WTC11 (cell line): ENCODE measurements at regions not wholly inside any gene's neighbourhood (a gene's known extent, or its start where the extent isn't known, plus 50 kb on each side); places are given as distances from the start of the nearest gene placed in this dataset.

Source experiments
- ATAC-seq: fragments of 200-7000 bp; cut with Tn5 transposase; 2 replicates; pipeline ENCODE4 v1.10.0; 2021; ENCODE audit warnings: mild to moderate bottlenecking, moderate library complexity
- CTCF ChIA-PET: fragments of 300-600 bp; sonication (Branson Sonifier 250); formaldehyde crosslinking; loops from one replicate; lab custom pipeline; 2021; ENCODE audit warnings: antibody characterized with exemption; lab: Charles Lee
- POLR2A ChIA-PET: fragments of 350-600 bp; sonication (Branson Sonifier 250); formaldehyde crosslinking; loops from one replicate; lab custom pipeline; 2021; ENCODE audit warnings: antibody characterized with exemption; lab: Charles Lee
- DNase-seq: peaks from one replicate; pipeline ENCODE4 v3.0.0; 2021; ENCODE audit warnings: low spot score
- H3K27ac Mint-ChIP-seq: 2 replicates; pipeline ENCODE4 v1.8.0; 2021; ENCODE audit warnings: mixed read lengths
- H3K27me3 Mint-ChIP-seq: 2 replicates; pipeline ENCODE4 v1.8.0; 2021; ENCODE audit warnings: low read depth, mild to moderate bottlenecking, moderate library complexity, mixed read lengths
- H3K36me3 Mint-ChIP-seq: 2 replicates; pipeline ENCODE4 v1.8.0; 2021; ENCODE audit warnings: mixed read lengths
- H3K4me1 Mint-ChIP-seq: 2 replicates; pipeline ENCODE4 v1.8.0; 2022; ENCODE audit warnings: mixed read lengths
- H3K4me3 Mint-ChIP-seq: 2 replicates; pipeline ENCODE4 v1.8.0; 2021; ENCODE audit warnings: mild to moderate bottlenecking, moderate library complexity, mixed read lengths
- H3K9me3 Mint-ChIP-seq: 2 replicates; pipeline ENCODE4 v1.8.0; 2021; ENCODE audit warnings: mixed read lengths
- ATF2 ChIP-seq: sonication (generic); formaldehyde crosslinking; IDR thresholded peaks from 2 replicates; pipeline ENCODE4 v1.8.1; 2022; ENCODE audit warnings: low read depth, missing genetic modification reagents, borderline replicate concordance
- ATF3 ChIP-seq: sonication (generic); formaldehyde crosslinking; conservative IDR thresholded peaks from 2 replicates; pipeline ENCODE4 v1.8.1; 2022; ENCODE audit warnings: mild to moderate bottlenecking, missing genetic modification reagents
- CBFB ChIP-seq: sonication (generic); formaldehyde crosslinking; IDR thresholded peaks from 2 replicates; pipeline ENCODE4 v1.8.1; 2022; ENCODE audit warnings: mild to moderate bottlenecking, low read depth, missing genetic modification reagents
- E2F5 ChIP-seq: sonication (generic); formaldehyde crosslinking; IDR thresholded peaks from 2 replicates; pipeline ENCODE4 v1.8.1; 2022; ENCODE audit warnings: mild to moderate bottlenecking, moderate library complexity, missing genetic modification reagents
- EMX1 ChIP-seq: fragments of 250-450 bp; sonication (Bioruptor Pico); IDR thresholded peaks from 2 replicates; pipeline ENCODE4 v1.8.0; 2021; ENCODE audit warnings: mild to moderate bottlenecking
- ETV6 ChIP-seq: sonication (generic); formaldehyde crosslinking; IDR thresholded peaks from 2 replicates; pipeline ENCODE4 v1.8.1; 2022; ENCODE audit warnings: mild to moderate bottlenecking, missing genetic modification reagents
- GABPB1 ChIP-seq: sonication (generic); formaldehyde crosslinking; IDR thresholded peaks from 2 replicates; pipeline ENCODE4 v1.8.1; 2023; ENCODE audit warnings: mild to moderate bottlenecking, missing genetic modification reagents
- GTF2I ChIP-seq: fragments of 250-450 bp; sonication (Bioruptor Pico); conservative IDR thresholded peaks from 2 replicates; pipeline ENCODE4 v1.4.0; 2021; ENCODE audit warnings: mild to moderate bottlenecking
- HMGA2 ChIP-seq: fragments of 250-450 bp; sonication (Bioruptor Pico); IDR thresholded peaks from 2 replicates; pipeline ENCODE4 v1.4.0; 2021; ENCODE audit warnings: mild to moderate bottlenecking, moderate library complexity
- HMGXB4 ChIP-seq: sonication (generic); formaldehyde crosslinking; IDR thresholded peaks from 2 replicates; pipeline ENCODE4 v1.8.1; 2023; ENCODE audit warnings: mild to moderate bottlenecking, moderate library complexity, missing genetic modification reagents
- JUN ChIP-seq: sonication (generic); formaldehyde crosslinking; IDR thresholded peaks from 2 replicates; pipeline ENCODE4 v1.8.0; 2023; ENCODE audit warnings: mild to moderate bottlenecking, missing genetic modification reagents
- OVOL2 ChIP-seq: fragments of 250-450 bp; sonication (Bioruptor Pico); IDR thresholded peaks from 2 replicates; pipeline ENCODE4 v1.9.0; 2021; ENCODE audit warnings: mild to moderate bottlenecking, borderline replicate concordance
- TCF7 ChIP-seq: sonication (generic); formaldehyde crosslinking; IDR thresholded peaks from 2 replicates; pipeline ENCODE4 v1.8.0; 2022; ENCODE audit warnings: mild to moderate bottlenecking, low read depth, missing genetic modification reagents, moderate library complexity
- USF2 ChIP-seq: sonication (generic); formaldehyde crosslinking; IDR thresholded peaks from 2 replicates; pipeline ENCODE4 v1.8.1; 2023; ENCODE audit warnings: mild to moderate bottlenecking, missing genetic modification reagents, moderate library complexity
- ZNF121 ChIP-seq: sonication (generic); formaldehyde crosslinking; IDR thresholded peaks from 2 replicates; pipeline ENCODE4 v1.8.0; 2023; ENCODE audit warnings: missing genetic modification reagents
- ZNF425 ChIP-seq: fragments of 250-450 bp; sonication (Bioruptor Pico); conservative IDR thresholded peaks from 2 replicates; pipeline ENCODE4 v1.9.0; 2021; ENCODE audit warnings: mild to moderate bottlenecking
- ZNF532 ChIP-seq: fragments of 250-450 bp; sonication (Bioruptor Pico); IDR thresholded peaks from 2 replicates; pipeline ENCODE4 v1.9.0; 2021; ENCODE audit warnings: mild to moderate bottlenecking, borderline replicate concordance
- ZNF671 ChIP-seq: fragments of 250-450 bp; sonication (Bioruptor Pico); IDR thresholded peaks from 2 replicates; pipeline ENCODE4 v1.8.0; 2021; ENCODE audit warnings: mild to moderate bottlenecking

GRCh38 chr18:56505971-56506370 lies 132.4 kb downstream of the TXNL1 start:
- Mint-ChIP-seq H3K27me3 (peaks cover 3% of the 10 kb centered on the region; the same call in 1 of the 2 replicates), H3K4me1 (peaks cover 23% of the 10 kb centered on the region), H3K9me3 (peaks cover 3% of the 10 kb centered on the region; the same call in 1 of the 2 replicates), H3K4me3 (no peak overlapping the region)
- ATAC-seq (no peak), DNase-seq (no peak)
- CTCF ChIA-PET, result no interaction called here
- TF ChIP-seq EMX1 (no peak), ATF3 (CRISPR knock-in tag) (no peak)
- TF ChIP-seq, all 79 proteins: peak for 0
- POLR2A ChIA-PET, result no interaction called here
- H3K36me3 Mint-ChIP-seq, result 0 out of 2 replicates have a peak, but pooled peaks cover 2% of the 10 kb centered on the region
- no peak overlapping the region for H3K27ac Mint-ChIP-seq

- no peak for TF ChIP-seq JUN
- TF ChIP-seq ZNF671, result no peak
- TF ChIP-seq OVOL2 (CRISPR knock-in tag), result no peak
- TF ChIP-seq GTF2I (CRISPR knock-in tag), result no peak
- TF ChIP-seq ZNF532, result no peak
- TF ChIP-seq E2F5 (CRISPR knock-in tag), result no peak
- TF ChIP-seq ETV6, result no peak
- no peak for TF ChIP-seq HMGXB4 (CRISPR knock-in tag)
- no peak for TF ChIP-seq ZNF425
- no peak for TF ChIP-seq TCF7 (CRISPR knock-in tag)
- no peak for TF ChIP-seq USF2 (CRISPR knock-in tag)
- no peak for TF ChIP-seq HMGA2 (CRISPR knock-in tag)
- no peak for TF ChIP-seq GABPB1 (CRISPR knock-in tag)
- TF ChIP-seq ZNF121 (CRISPR knock-in tag), result no peak
- TF ChIP-seq CBFB (CRISPR knock-in tag), result no peak
- no peak for TF ChIP-seq ATF2 (CRISPR knock-in tag)
- H3K27me3 Mint-ChIP-seq, result no peaks in the 10 kb centered on the region; the same call in 1 of the 2 replicates
Observed at GRCh38 chr18:56505293-56505692, 133.1 kb downstream of the TXNL1 start.

More at GRCh38 chr18:56505293-56505692, 133.1 kb downstream of the TXNL1 start:
- H3K4me1 Mint-ChIP-seq, result peaks cover 23% of the 10 kb centered on the region
- 0 out of 2 replicates have a peak, but pooled peaks cover 2% of the 10 kb centered on the region for H3K36me3 Mint-ChIP-seq
- H3K27ac Mint-ChIP-seq, result no peak overlapping the region
- ATAC-seq (no peak), DNase-seq (no peak)
- ChIA-PET POLR2A (no interaction called here), CTCF (no interaction called here)
- no peak overlapping the region for H3K4me3 Mint-ChIP-seq
- peaks cover 3% of the 10 kb centered on the region; the same call in 1 of the 2 replicates for H3K9me3 Mint-ChIP-seq
